ENCODE measurements at regions not wholly inside any gene's neighbourhood (a gene's known extent, or its start where the extent isn't known, plus 50 kb on each side); places are given as distances from the start of the nearest gene placed in this dataset.

GRCh38 chr2:153766415-153766814 is 105.3 kb upstream of the GALNT13 start:
- TF ChIP-seq CTCF (IDR thresholded peaks at IDR 0.05) (no peak), POLR2AphosphoS5 (IDR thresholded peaks at IDR 0.05; ENCODE audit: insufficient read depth in 1 of 2, low read depth in 1 of 2) (no peak), POLR2A (IDR thresholded peaks at IDR 0.05) (no peak)

All from vagina (tissue), 2 donors.